IMR-90 (cell line): ENCODE measurements at regions not wholly inside any gene's neighbourhood (a gene's known extent, or its start where the extent isn't known, plus 50 kb on each side); places are given as distances from the start of the nearest gene placed in this dataset.

Experiments used
- ATAC-seq: fragments of 200-7000 bp; cut with Tn5 transposase; 2 replicates; pipeline ENCODE4 v1.9.1; 2020; ENCODE audit warnings: low read depth, mild to moderate bottlenecking, moderate library complexity
- BruUV-seq: library from RNA; stranded (reverse); fragments of 400-500 nt; replicated peaks from 2 replicates; lab custom pipeline; 2021; lab: Mats Ljungman, UMichigan
- CTCF ChIA-PET: fragments of 300-600 bp; formaldehyde crosslinking; extraction: SDS; loops from one replicate; lab custom pipeline; 2021; ENCODE audit warnings: antibody characterized with exemption; lab: Yijun Ruan, JAX
- POLR2A ChIA-PET: fragments of 300-600 bp; sonication (Branson Sonifier 250); formaldehyde crosslinking; loops from one replicate; lab custom pipeline; 2022; ENCODE audit warnings: antibody characterized with exemption; ENCODE audit not compliant: unreplicated experiment; lab: Charles Lee
- DNase-seq: peaks from one replicate; pipeline ENCODE4 v3.0.0; 2013
- H2AFZ ChIP-seq: replicated peaks from 2 replicates; pipeline ENCODE3; 2013; ENCODE audit warnings: low read length, mild to moderate bottlenecking; ENCODE audit not compliant: poor library complexity
- H2AK5ac ChIP-seq: 2 replicates; pipeline ENCODE4 v1.6.1; 2013; ENCODE audit warnings: low read depth, low read length, inconsistent platforms
- H2AK9ac ChIP-seq: replicated peaks from 2 replicates; pipeline ENCODE3; 2013; ENCODE audit warnings: mild to moderate bottlenecking, low read depth, low read length, moderate library complexity; ENCODE audit not compliant: poor library complexity
- H2BK120ac ChIP-seq: 2 replicates; pipeline ENCODE4 v1.6.1; 2013; ENCODE audit warnings: low read depth, low read length, inconsistent platforms
- H2BK15ac ChIP-seq: 3 replicates; pipeline ENCODE4 v1.6.1; 2013; ENCODE audit warnings: low read depth, low read length, inconsistent platforms
- H2BK20ac ChIP-seq: 2 replicates; pipeline ENCODE4 v1.6.1; 2013; ENCODE audit warnings: low read depth, mild to moderate bottlenecking, inconsistent platforms, low read length, moderate library complexity
- H2BK5ac ChIP-seq: 2 replicates; pipeline ENCODE4 v1.6.1; 2013; ENCODE audit warnings: mild to moderate bottlenecking, low read depth, low read length, inconsistent platforms; ENCODE audit not compliant: poor library complexity, severe bottlenecking
- H3K14ac ChIP-seq: replicated peaks from 2 replicates; pipeline ENCODE4 v1.6.1; 2013; ENCODE audit warnings: low read depth, low read length, inconsistent platforms
- H3K18ac ChIP-seq: 2 replicates; pipeline ENCODE4 v1.6.1; 2013; ENCODE audit warnings: low read depth, low read length, control low read depth
- H3K23ac ChIP-seq: 2 replicates; pipeline ENCODE4 v1.6.1; 2013; ENCODE audit warnings: low read depth, low read length, inconsistent platforms
- H3K27ac ChIP-seq: 2 replicates; pipeline ENCODE4 v1.5.1; 2013; ENCODE audit warnings: mild to moderate bottlenecking, control low read depth, low read length; ENCODE audit not compliant: insufficient read depth
- H3K27me3 ChIP-seq: 2 replicates; pipeline ENCODE4 v1.6.1; 2013; ENCODE audit warnings: low read length; ENCODE audit not compliant: control insufficient read depth, insufficient read depth
- H3K36me3 ChIP-seq: 2 replicates; pipeline ENCODE4 v1.6.1; 2013; ENCODE audit warnings: low read length, mixed read lengths; ENCODE audit not compliant: control insufficient read depth, insufficient read depth
- H3K4ac ChIP-seq: 2 replicates; pipeline ENCODE4 v1.6.1; 2013; ENCODE audit warnings: low read depth, low read length, inconsistent platforms
- H3K4me1 ChIP-seq: 2 replicates; pipeline ENCODE4 v1.6.1; 2013; ENCODE audit warnings: low read length, mixed read lengths; ENCODE audit not compliant: control insufficient read depth, insufficient read depth
- H3K4me2 ChIP-seq: 2 replicates; pipeline ENCODE4 v1.6.1; 2013; ENCODE audit warnings: low read depth, mild to moderate bottlenecking, control low read depth, low read length, moderate library complexity
- H3K4me3 ChIP-seq: 2 replicates; pipeline ENCODE4 v1.5.1; 2013; ENCODE audit warnings: low read depth, mild to moderate bottlenecking, control low read depth, low read length, moderate library complexity; ENCODE audit not compliant: insufficient read depth
- H3K56ac ChIP-seq: 2 replicates; pipeline ENCODE4 v1.6.1; 2013; ENCODE audit warnings: low read length, inconsistent platforms; ENCODE audit not compliant: insufficient read depth; ENCODE audit errors: extremely low read depth
- H3K79me1 ChIP-seq, 2 experiments: 2 replicates each; pipeline ENCODE4 v1.6.1; 2013; ENCODE audit warnings: low read length in 2 of 2, inconsistent platforms in 1 of 2, low read depth in 1 of 2
- H3K9ac ChIP-seq: 2 replicates; pipeline ENCODE4 v1.6.1; 2013; ENCODE audit warnings: low read depth, low read length, control low read depth
- H3K9me1 ChIP-seq: 2 replicates; pipeline ENCODE4 v1.6.1; 2013; ENCODE audit warnings: low read length, inconsistent platforms; ENCODE audit not compliant: insufficient read depth
- H3K9me3 ChIP-seq: 2 replicates; pipeline ENCODE4 v1.6.1; 2013; ENCODE audit warnings: low read length; ENCODE audit not compliant: control insufficient read depth, insufficient read depth
- H4K20me1 ChIP-seq: 2 replicates; pipeline ENCODE4 v1.6.1; 2013; ENCODE audit warnings: low read length, inconsistent platforms; ENCODE audit not compliant: insufficient read depth
- H4K5ac ChIP-seq: 2 replicates; pipeline ENCODE4 v1.6.1; 2013; ENCODE audit warnings: mild to moderate bottlenecking, low read depth, low read length, control low read depth
- H4K8ac ChIP-seq, 2 experiments: 2 replicates each; pipeline ENCODE4 v1.6.1; 2013; ENCODE audit warnings: low read depth in 2 of 2, low read length in 2 of 2, control low read depth in 1 of 2, inconsistent platforms in 1 of 2
- H4K91ac ChIP-seq: 2 replicates; pipeline ENCODE4 v1.6.1; 2013; ENCODE audit warnings: low read depth, low read length, inconsistent platforms; ENCODE audit not compliant: insufficient read depth
- BHLHE40 ChIP-seq: fragments of 150-350 bp; IDR thresholded peaks from 2 replicates; pipeline ENCODE4 v1.6.1; 2016; ENCODE audit warnings: mild to moderate bottlenecking, low read depth, low read length
- CEBPB ChIP-seq: IDR thresholded peaks from 2 replicates; pipeline ENCODE4 v1.6.1; 2012; ENCODE audit warnings: low read depth, low read length, improper control_type of control experiment
- CHD1 ChIP-seq: IDR thresholded peaks from 2 replicates; pipeline ENCODE4 v1.6.1; 2012; ENCODE audit warnings: low read depth, low read length, improper control_type of control experiment
- CTCF ChIP-seq: conservative IDR thresholded peaks from 2 replicates; pipeline ENCODE4 v1.5.1; 2012; ENCODE audit warnings: mild to moderate bottlenecking, low read depth, low read length, improper control_type of control experiment
- ELK1 ChIP-seq: fragments of 150-350 bp; IDR thresholded peaks from 2 replicates; pipeline ENCODE4 v1.6.1; 2016; ENCODE audit warnings: low read depth, mild to moderate bottlenecking, low read length, moderate library complexity, borderline replicate concordance
- FOS ChIP-seq: fragments of 150-350 bp; IDR thresholded peaks from 2 replicates; pipeline ENCODE4 v1.6.1; 2016; ENCODE audit warnings: low read depth, low read length
- MAFK ChIP-seq: IDR thresholded peaks from 2 replicates; pipeline ENCODE4 v1.6.1; 2012; ENCODE audit warnings: low read depth, low read length, improper control_type of control experiment
- MAZ ChIP-seq: IDR thresholded peaks from 2 replicates; pipeline ENCODE4 v1.6.1; 2012; ENCODE audit warnings: low read depth, mild to moderate bottlenecking, low read length, improper control_type of control experiment, moderate library complexity, borderline replicate concordance
- POLR2A ChIP-seq: IDR thresholded peaks from 2 replicates; pipeline ENCODE4 v1.6.1; 2012; ENCODE audit warnings: mild to moderate bottlenecking, low read depth, low read length
- RAD21 ChIP-seq: IDR thresholded peaks from 2 replicates; pipeline ENCODE4 v1.6.1; 2012; ENCODE audit warnings: low read length, improper control_type of control experiment
- RCOR1 ChIP-seq: IDR thresholded peaks from 2 replicates; pipeline ENCODE4 v1.6.1; 2012; ENCODE audit warnings: mild to moderate bottlenecking, low read length, improper control_type of control experiment; ENCODE audit not compliant: insufficient replicate concordance
- RFX5 ChIP-seq: IDR thresholded peaks from 2 replicates; pipeline ENCODE4 v1.8.0; 2012; ENCODE audit warnings: low read depth, mild to moderate bottlenecking, low read length, moderate library complexity
- SMC3 ChIP-seq: fragments of 150-350 bp; IDR thresholded peaks from 2 replicates; pipeline ENCODE4 v1.6.1; 2016; ENCODE audit warnings: low read depth, mild to moderate bottlenecking, antibody characterized with exemption, low read length, moderate library complexity
- WGBS, 2 experiments: methylation state at CpG; one replicate each; pipeline versions ENCODE4 v1.1.5 to v1.1.7; 2013; ENCODE audit warnings: missing lambda C conversion rate in 2 of 2; ENCODE audit not compliant: insufficient read length in 1 of 2; ENCODE audit errors: extremely low coverage in 2 of 2; 5-methylcytosine and 5-hydroxymethylcytosine counted together
- dilution Hi-C: fragments of 300-500 bp; cut with HindIII; formaldehyde crosslinking; loops from one replicate; pipeline ENCODE4 v1.14.3; 2018; ENCODE audit warnings: low sequenced_read_pairs; ENCODE audit not compliant: unreplicated experiment
- in situ Hi-C: fragments of 300-500 bp; cut with MboI; formaldehyde crosslinking; loops from 3 replicates; pipeline ENCODE4 v1.14.3; 2019; ENCODE audit warnings: low sequenced_read_pairs, inconsistent platforms, mixed read lengths
- intact Hi-C: fragments of 100-400 bp; cut with micrococcal nuclease; formaldehyde crosslinking; loops from 2 replicates; pipeline ENCODE4 v1.10.0; 2022

DNA sequence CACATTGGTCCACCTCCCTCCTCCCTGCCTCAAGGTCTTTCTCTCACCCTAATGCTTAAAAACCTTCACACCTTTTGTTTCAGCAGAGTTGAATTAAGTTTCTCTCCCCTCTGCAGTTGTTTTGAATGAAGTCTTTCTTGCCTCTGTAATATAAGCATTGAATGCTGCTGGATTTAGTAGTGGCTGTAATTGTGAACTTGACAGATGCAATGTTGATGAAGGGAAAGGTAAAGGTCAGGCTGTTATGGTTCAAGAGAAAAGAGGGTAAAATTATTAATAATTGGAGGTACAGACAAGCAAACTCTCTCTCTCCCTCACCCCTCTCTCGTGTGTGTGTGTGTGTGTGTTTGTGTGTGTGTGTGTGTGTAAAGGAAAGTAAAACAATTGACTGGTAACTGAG is 509.8 kb downstream of the AMY1C start:
- H3K9ac ChIP-seq: no peak overlapping the region
- no peaks in the 10 kb centered on the region for H3K4me1 ChIP-seq
- no peak overlapping the region for H2BK20ac ChIP-seq
- POLR2A ChIA-PET: no interaction called here
- no peak overlapping the region for H2BK5ac ChIP-seq
- no TSS peak for BruUV-seq
- no peak overlapping the region for H3K18ac ChIP-seq
- no peak overlapping the region for H4K8ac ChIP-seq
- H2AK5ac ChIP-seq: no peak overlapping the region
- no peak overlapping the region for H3K4me2 ChIP-seq
- no peak overlapping the region for H4K5ac ChIP-seq
- no peak overlapping the region for H3K4me3 ChIP-seq
- no CpG with 5 or more reads among the region's 1 CpG for WGBS, 2 experiments
- H3K9me3 ChIP-seq: peaks cover 5% of the 10 kb centered on the region
- H2AFZ ChIP-seq: no peak overlapping the region
- H3K14ac ChIP-seq: no peak overlapping the region
- no peak overlapping the region for H2BK120ac ChIP-seq
- TF ChIP-seq MAZ (no peak), CEBPB (no peak), RAD21 (no peak), MAFK (no peak), FOS (no peak), BHLHE40 (no peak), SMC3 (no peak), CTCF (no peak), POLR2A (no peak), CHD1 (no peak), RFX5 (no peak), RCOR1 (no peak), ELK1 (no peak)
- no peak overlapping the region for H3K27ac ChIP-seq
- H3K56ac ChIP-seq: no peak overlapping the region
- no peaks in the 10 kb centered on the region for H3K9me1 ChIP-seq
- ATAC-seq (no peak), DNase-seq (no peak)
- no peaks in the 10 kb centered on the region for H3K27me3 ChIP-seq
- H3K4ac ChIP-seq: no peak overlapping the region
- intact Hi-C loops (no loop called here), dilution Hi-C loops (no loop called here), in situ Hi-C loops (no loop called here)
- H4K91ac ChIP-seq: no peak overlapping the region
- H3K79me1 ChIP-seq: no peaks in the 10 kb centered on the region
- CTCF ChIA-PET: no interaction called here
- no peaks in the 10 kb centered on the region for H4K20me1 ChIP-seq
- H3K36me3 ChIP-seq: no peaks in the 10 kb centered on the region
- H2AK9ac ChIP-seq: no peak overlapping the region
- H2BK15ac ChIP-seq: no peak overlapping the region
- H3K23ac ChIP-seq: no peak overlapping the region
